ENCODE measurements at regions not wholly inside any gene's neighbourhood (a gene's known extent, or its start where the extent isn't known, plus 50 kb on each side); places are given as distances from the start of the nearest gene placed in this dataset.
"Not testable (repeated sequence)": the region's sequence is repeated elsewhere in the genome, so short reads cannot be mapped to it uniquely, and the experiment has no call there.

- DNase-seq: no peak
These were observed 176.4 kb upstream of the SMIM30 start for GRCh38 chr7:113294750-113295149.

- DNase-seq: no peak
These were observed 173.8 kb upstream of the SMIM30 start for GRCh38 chr7:113292105-113292504.

DNA sequence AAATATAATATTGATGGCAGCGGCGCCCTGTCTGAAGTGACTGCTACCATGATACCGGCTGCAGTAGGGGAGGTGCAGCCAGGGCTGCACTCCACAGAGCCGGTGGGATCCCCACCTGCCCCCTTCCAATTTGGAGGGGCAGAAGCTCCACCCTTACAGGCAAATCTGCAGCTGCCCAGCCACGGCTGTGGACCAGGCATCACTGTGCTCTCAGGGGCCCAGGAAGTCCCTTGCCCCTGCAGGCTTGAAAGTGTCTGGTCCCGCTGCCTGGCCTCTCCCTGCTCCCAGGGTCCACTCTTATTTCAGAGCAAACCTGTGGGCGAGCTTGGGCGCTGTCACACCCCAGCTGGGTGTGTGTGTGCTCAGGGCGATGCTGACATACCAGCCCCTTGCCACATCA lies 172.7 kb upstream of the SMIM30 start:
- DNase-seq: no peak

- DNase-seq: peak; percentile 67 to 70
These were observed 170.9 kb upstream of the SMIM30 start for GRCh38 chr7:113289140-113289740.

- no peak for DNase-seq
These were observed 167.1 kb upstream of the SMIM30 start for GRCh38 chr7:113285411-113285810.

GRCh38 chr7:113283861-113284260 lies 165.5 kb upstream of the SMIM30 start:
- DNase-seq: no peak

DNA sequence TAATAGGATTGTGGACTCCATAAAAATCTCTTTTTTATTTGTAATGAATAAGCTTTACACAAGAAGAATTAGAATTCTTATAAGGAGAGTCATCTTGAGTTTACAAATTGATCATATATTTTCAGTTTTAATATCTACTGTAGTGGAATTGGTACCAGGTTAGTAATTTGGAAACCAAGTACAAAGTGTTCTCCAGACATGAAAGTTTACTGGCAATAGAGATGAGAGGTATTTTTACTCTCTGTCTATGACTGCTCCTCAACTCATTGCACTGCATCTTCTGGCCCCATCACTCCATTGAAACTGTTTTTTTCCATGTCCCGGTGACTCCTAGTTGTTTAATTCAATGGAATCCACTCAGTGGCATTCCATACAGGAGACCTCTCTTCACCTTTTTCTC lies 164.5 kb upstream of the SMIM30 start:
- no peak for DNase-seq

DNA sequence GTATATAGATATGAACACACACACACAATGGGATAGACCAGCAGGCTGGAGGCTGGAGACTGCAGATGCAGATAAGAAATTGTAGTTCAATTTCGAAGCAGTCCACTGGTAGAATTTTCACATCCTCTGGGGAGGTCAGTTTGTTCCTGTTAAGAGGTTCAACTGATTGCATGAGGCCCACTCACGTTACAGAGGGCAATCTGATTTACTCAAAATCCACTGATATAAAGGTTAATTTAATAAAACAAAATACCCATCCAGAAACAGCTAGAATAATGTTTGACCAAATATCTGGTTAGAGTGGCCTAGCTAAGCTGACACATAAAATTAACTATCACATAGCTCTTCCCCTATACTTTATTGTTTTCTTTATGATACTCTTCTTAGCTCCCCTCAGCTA lies 162.9 kb upstream of the SMIM30 start:
- no peak for DNase-seq

- DNase-seq: no peak
These were observed 160.9 kb upstream of the SMIM30 start for GRCh38 chr7:113279256-113279655.

- DNase-seq: no peak
These were observed 152.4 kb upstream of the SMIM30 start for GRCh38 chr7:113270790-113271189.

DNA sequence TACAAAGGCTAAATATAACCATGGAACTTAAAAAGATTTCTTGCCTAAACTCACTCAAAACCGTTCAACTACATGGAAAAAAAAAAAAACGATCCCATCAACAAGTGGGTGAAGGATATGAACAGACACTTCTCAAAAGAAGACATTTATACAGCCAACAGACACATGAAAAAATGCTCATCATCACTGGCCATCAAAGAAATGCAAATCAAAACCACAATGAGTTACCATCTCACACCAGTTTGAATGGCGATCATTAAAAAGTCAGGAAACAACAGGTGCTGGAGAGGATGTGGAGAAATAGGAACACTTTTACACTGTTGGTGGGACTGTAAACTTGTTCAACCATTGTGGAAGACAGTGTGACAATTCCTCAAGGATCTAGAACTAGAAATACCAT lies 151.2 kb upstream of the SMIM30 start:
- DNase-seq: not testable (repeated sequence)

- DNase-seq: no peak
These were observed 150.4 kb upstream of the SMIM30 start for GRCh38 chr7:113268757-113269156.

GRCh38 chr7:113267885-113268284 lies 149.5 kb upstream of the SMIM30 start:
- peak; percentile 29 to 38 for DNase-seq

GRCh38 chr7:113267271-113267670 lies 148.9 kb upstream of the SMIM30 start:
- no peak for DNase-seq

- DNase-seq: no peak
These were observed 145.4 kb upstream of the SMIM30 start for GRCh38 chr7:113263749-113264148.

- not testable (repeated sequence) for DNase-seq
These were observed 144.9 kb upstream of the SMIM30 start for GRCh38 chr7:113263215-113263742.

DNA sequence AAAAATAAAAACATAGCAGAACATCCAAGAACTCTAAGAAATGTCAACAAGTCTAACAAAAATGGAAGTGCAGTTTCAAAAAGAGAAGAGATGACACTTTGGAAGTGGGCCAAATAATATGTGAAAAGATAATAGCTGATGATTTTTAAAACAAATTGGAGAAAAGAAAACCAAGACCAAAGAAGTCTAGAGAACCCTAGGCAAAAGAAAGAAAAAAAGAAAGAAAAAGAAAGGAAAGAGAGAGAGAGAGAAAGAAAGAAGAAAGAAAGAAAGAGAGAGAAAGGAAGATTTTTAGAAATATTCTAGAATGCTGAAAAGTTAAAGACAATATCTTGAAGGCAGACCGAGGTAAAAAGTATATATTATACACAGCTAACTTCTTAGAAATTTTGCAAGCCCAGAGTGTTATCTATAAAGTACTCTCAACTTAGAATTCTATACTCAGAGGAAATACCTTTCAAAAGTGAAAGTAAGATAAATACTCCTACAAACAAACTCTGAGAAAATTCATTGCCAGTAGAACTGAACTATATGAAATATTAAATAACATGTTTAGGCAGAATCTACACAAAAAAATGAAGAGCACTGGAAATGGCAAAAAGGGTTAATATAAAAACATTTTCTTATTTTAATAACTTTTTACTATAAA lies 138.7 kb upstream of the SMIM30 start:
- DNase-seq: no peak

- no peak for DNase-seq
These were observed 128.8 kb upstream of the SMIM30 start for GRCh38 chr7:113247198-113247597.

DNA sequence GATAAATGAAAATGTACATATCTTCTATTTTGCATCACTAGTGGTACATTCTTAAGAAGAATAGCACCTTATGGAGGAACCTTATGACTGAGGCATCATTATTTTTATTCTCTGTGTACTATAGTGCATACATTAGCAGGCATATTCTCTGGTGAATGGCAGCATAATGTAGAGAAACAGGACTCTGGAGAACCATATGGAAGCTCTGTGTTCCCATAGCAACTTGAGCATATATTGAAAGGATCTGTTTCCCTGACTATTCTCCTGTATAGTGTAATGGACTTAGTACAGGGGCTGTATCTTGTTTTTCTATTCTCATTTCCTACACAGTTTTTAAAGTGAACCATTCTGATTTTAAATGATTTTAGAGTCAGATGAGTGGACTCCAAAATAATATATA lies 128.4 kb upstream of the SMIM30 start:
- DNase-seq: no peak

GRCh38 chr7:113232885-113233284 lies 114.5 kb upstream of the SMIM30 start:
- no peak for DNase-seq

- DNase-seq: no peak
These were observed 112.3 kb upstream of the SMIM30 start for GRCh38 chr7:113230691-113231090.

DNA sequence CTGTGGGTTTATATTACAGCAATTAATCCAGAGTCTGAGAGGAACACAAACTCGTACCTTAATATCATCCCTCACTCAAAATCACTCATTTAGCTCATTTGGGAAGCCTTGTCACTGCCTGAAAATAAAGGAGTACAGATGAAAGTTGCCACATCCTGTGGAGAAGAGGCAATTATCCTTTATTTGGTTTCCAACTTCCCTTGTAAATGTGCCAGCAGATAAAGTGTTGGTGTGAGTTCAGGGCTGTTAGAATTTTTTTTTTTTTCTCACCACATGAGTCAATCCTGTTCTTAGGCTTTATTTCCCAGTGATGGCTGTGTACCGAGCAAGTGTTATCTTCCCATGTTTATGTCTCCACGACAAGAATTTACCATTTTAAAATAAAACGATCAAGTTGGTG lies 99.0 kb upstream of the SMIM30 start:
- peak in 1 of 2 experiments; percentile 39 for DNase-seq

GRCh38 chr7:113216038-113216437 lies 97.7 kb upstream of the SMIM30 start:
- no peak for DNase-seq

GRCh38 chr7:113209449-113210203 lies 91.3 kb upstream of the SMIM30 start:
- DNase-seq: no peak
